Thyroid gland (tissue), 4 donors: ENCODE measurements at regions not wholly inside any gene's neighbourhood (a gene's known extent, or its start where the extent isn't known, plus 50 kb on each side); places are given as distances from the start of the nearest gene placed in this dataset.

ENCODE experiments used
- CTCF ChIP-seq, 6 experiments: fragments of 200-600 bp in 3 of 6; fragments of 450-650 bp in 3 of 6; sonication (generic) in 3 of 6; IDR thresholded peaks; one replicate each; pipeline ENCODE4 v1.5.1; 2016 to 2019; ENCODE audit warnings: antibody characterized with exemption in 6 of 6, mild to moderate bottlenecking in 2 of 6, inconsistent platforms in 1 of 6, moderate library complexity in 1 of 6
- POLR2A ChIP-seq, 2 donors: fragments of 450-650 bp; IDR thresholded peaks; one replicate each; pipeline ENCODE4 v1.6.1; 2017; ENCODE audit warnings: antibody characterized with exemption in 2 of 2, mild to moderate bottlenecking in 2 of 2, moderate library complexity in 1 of 2

- TF ChIP-seq CTCF (IDR thresholded peaks at IDR 0.05) (no peak), POLR2A (IDR thresholded peaks at IDR 0.05) (no peak)
Measured at GRCh38 chrX:125826774-125827451, 339.2 kb downstream of the DCAF12L2 start.
